ENCODE measurements at regions not wholly inside any gene's neighbourhood (a gene's known extent, or its start where the extent isn't known, plus 50 kb on each side); places are given as distances from the start of the nearest gene placed in this dataset.
"Not testable (repeated sequence)": the region's sequence is repeated elsewhere in the genome, so short reads cannot be mapped to it uniquely, and the experiment has no call there.

GRCh38 chr16:50497592-50497991 is 50.6 kb upstream of the NKD1 start:
- no peak for DNase-seq

GRCh38 chr16:50496990-50497389 is 51.2 kb upstream of the NKD1 start:
- DNase-seq = no peak

GRCh38 chr16:50495673-50496072 is 52.5 kb upstream of the NKD1 start:
- no peak for DNase-seq

GRCh38 chr16:50494501-50495491 is 53.4 kb upstream of the NKD1 start:
- no peak for DNase-seq

- no peak for DNase-seq
These were observed 56.7 kb upstream of the NKD1 start for GRCh38 chr16:50491516-50491915.

- DNase-seq = no peak
These were observed 57.4 kb upstream of the NKD1 start for GRCh38 chr16:50490828-50491227.

DNA sequence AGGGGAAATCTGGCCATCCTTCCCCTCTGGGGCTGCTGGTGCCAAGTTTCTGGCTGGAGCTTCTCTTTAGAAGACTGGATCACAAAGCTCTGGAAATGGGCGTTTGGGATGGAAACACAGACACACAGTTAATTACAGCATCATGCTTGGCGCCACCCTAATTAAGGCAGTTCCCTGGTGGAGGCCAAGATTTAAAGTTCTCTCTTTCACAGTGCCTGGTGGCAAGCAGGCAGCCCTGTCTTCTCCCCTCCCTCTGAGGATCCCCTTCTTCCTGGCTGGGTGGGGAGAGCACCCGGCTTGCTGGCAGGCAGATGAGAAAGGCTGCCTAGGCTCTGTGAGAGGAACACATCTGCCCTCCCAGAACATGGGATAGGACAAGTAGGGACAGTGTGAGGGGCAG is 59.0 kb upstream of the NKD1 start:
- no peak for DNase-seq

GRCh38 chr16:50487528-50487927 is 60.7 kb upstream of the NKD1 start:
- DNase-seq = no peak

DNA sequence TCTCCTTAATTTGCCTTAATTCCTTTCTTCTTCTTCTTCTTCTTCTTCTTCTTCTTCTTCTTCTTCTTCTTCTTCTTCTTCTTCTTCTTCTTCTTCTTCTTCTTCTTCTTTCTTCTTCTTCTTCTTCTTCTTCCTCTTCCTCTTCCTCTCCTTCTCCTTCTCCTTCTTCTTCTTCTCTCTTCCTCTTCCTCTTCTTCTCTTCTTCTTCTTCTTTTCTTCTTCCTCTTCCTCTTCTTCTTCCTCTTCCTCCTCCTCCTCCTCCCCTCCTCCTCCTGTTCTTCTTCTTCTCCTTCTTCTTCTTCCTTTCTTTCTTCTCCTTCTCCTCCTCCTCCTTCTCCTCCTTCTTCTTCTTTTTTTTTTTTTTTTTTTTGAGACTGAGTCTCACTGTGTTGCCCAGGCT is 62.0 kb upstream of the NKD1 start:
- not testable (repeated sequence) for DNase-seq

- DNase-seq = no peak
These were observed 63.0 kb upstream of the NKD1 start for GRCh38 chr16:50485232-50485631.

- DNase-seq = no peak
These were observed 65.9 kb upstream of the NKD1 start for GRCh38 chr16:50482271-50482670.

GRCh38 chr16:50480206-50480605 is 68.0 kb upstream of the NKD1 start:
- DNase-seq = no peak

DNA sequence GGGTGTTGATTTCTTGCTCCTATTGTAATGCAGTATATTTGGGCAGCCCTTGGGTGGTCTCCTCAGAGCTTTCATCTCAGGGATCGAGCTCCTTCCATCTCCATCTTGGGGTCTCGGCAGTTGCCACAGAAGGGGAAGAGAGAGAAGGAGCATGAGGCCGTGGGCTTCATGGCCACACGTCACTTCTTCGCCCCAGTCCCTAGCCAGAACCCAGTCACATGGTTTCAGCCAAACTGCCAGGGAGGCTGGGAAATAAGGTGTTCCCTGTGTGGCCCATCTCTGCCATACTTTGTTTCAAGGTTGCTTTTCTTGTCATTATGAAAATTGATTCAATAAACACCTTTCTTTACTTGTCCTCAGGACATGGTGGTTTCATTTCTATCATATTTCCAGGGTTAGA is 68.4 kb upstream of the NKD1 start:
- DNase-seq = no peak

GRCh38 chr16:50478773-50479149 is 69.4 kb upstream of the NKD1 start:
- DNase-seq = no peak

- no peak for DNase-seq
These were observed 70.0 kb upstream of the NKD1 start for GRCh38 chr16:50478075-50478772.

DNA sequence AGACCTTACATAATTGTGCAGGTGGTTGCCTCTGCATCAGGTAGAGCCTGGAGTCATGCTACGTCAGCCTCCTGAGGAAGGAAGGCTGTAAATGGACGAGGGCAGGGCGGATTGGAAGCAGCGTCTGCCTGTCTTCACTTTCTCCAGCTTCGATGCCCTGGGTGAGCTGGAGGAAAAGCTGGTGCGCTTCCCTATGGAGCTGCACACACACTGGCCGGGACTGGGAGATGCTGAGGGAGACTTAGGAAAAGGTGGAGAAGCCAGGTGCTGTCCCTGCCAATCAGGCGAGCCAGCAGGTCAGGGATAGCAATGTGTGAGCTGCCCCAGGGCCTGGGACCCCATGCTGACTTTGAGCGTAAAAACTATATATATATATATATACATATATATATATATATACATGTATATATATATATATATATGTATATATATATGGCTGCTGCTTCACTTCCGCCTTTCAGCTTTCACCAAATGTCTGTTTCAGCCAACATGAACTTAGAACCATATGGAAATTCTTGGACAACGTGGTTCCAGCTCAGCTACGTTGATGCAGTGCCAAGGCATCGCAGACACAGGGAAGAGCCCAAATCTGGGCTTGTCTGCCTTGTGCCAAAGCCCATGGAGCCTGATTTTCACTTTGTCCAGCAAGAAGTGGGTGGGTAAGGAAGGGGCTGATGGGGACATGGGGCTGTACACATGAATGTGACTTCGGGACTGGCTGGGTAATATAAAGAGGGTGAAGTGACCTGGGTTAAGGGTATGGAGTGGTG is 71.5 kb upstream of the NKD1 start:
- no peak for DNase-seq

DNA sequence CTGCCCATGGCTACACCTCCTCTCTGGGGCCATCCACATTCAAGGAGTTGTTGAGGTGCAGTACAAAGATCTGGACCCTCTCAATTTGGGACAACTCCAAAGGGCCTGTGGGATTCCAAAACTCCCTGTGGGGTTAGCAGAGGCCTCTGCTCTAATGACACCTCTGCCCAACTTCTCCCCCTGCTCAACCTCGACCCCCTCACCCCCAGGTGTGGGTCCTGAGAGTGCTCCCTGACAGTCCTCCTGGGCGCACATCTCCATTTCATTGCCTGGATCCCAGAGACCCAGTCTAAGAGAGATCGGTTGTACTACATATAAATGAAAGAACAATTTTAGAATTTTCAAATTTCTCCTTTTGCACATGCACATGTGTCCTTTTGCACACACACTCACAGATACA is 73.0 kb upstream of the NKD1 start:
- no peak for DNase-seq

DNA sequence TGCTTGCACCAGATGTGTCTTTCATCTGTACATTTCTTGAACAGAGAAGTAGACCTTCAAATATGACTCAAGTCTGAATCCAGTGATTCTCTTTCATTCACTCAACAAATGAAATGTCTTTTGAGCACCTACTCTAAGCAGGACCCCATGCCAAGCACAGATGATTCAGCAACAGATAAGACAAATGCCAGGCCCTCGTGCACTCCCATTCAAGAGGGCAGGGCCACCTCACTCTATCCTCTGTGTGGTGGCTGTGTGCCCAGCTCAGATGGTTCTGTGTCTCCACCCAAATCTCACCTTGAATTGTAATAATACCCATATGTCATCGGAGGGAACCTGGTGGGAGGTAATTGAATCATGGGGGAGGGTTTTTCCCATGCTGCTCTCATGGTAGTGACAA is 74.1 kb upstream of the NKD1 start:
- DNase-seq = no peak

DNA sequence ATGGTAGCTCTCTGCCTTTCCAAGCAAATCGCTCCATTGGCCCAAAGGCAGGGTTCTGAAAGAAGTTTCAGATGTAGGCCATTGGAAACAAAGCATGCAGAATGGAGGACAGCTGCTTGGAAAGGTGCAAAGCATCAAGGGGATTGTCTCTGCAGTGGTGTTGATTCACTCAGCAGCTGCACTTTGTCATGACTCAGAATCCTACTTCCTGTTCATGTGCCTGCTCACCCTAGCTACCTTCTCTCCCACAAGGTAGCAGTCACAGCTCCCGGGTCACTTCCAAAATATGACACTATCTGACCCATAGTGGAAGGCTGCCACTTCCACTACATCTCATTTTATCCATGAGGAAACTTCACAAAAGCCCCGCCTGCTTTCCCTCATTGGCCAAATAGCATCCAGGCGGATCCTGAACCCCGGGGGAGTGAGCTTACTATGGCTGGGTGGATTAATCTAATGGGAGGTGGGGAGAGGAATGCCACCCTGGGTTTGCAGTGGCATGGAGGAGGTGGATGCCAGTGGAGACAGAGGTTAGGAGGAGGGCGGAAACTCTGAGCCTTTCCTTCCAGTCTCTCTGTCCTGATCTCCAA is 74.7 kb upstream of the NKD1 start:
- no peak for DNase-seq

GRCh38 chr16:50472472-50472871 is 75.7 kb upstream of the NKD1 start:
- DNase-seq = no peak

- DNase-seq = no peak
These were observed 77.5 kb upstream of the NKD1 start for GRCh38 chr16:50470687-50471086.

DNA sequence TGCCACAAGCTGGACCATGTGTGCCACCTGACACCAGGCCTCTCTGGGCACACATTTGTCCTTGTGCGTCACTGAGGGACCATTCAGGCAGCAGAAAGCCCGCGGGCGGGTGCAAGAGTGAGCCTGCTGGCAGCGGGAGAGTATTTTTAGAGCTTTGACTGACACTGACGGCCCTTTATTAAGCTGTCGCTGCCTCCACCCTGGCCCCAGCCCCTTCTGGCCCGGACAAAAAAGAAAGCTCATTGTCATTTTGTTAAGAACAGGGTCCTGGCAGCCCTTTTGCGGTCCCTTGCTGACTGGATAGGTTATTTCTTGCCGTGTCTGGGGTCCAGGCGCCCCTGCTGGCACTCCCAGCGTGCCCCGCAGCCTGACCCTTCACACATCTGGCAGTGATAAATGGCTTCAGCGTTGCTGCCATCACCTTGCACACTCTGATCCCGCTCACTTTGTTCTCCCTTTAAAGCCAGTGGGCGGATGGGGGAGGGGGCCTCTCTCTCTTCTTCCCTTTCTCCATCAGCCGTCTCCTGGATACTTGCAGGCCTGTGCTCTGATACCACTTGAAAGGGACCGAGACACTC is 78.4 kb upstream of the NKD1 start:
- no peak for DNase-seq
